ES-I3 (cell line): ENCODE measurements at regions not wholly inside any gene's neighbourhood (a gene's known extent, or its start where the extent isn't known, plus 50 kb on each side); places are given as distances from the start of the nearest gene placed in this dataset.
"Not testable (repeated sequence)": the region's sequence is repeated elsewhere in the genome, so short reads cannot be mapped to it uniquely, and the experiment has no call there.

Experiments used
- H3K36me3 ChIP-seq: 2 replicates; pipeline ENCODE4 v1.6.1; 2013; ENCODE audit warnings: mild to moderate bottlenecking, low read length, control low read depth, moderate library complexity; ENCODE audit not compliant: insufficient read depth
- H3K4me1 ChIP-seq: 2 replicates; pipeline ENCODE4 v1.6.1; 2013; ENCODE audit warnings: mild to moderate bottlenecking, control low read depth, low read length; ENCODE audit not compliant: insufficient read depth
- H3K9ac ChIP-seq: 2 replicates; pipeline ENCODE4 v1.6.1; 2013; ENCODE audit warnings: low read depth, mild to moderate bottlenecking, low read length, moderate library complexity
- H3K9me3 ChIP-seq: 2 replicates; pipeline ENCODE4 v1.6.1; 2013; ENCODE audit warnings: mild to moderate bottlenecking, low read length, moderate library complexity; ENCODE audit not compliant: control insufficient read depth, insufficient read depth

- Histone ChIP-seq H3K9me3 (no peaks in the 10 kb centered on the region), H3K4me1 (peaks cover 2% of the 10 kb centered on the region; the same call in 1 of the 2 replicates), H3K36me3 (no peaks in the 10 kb centered on the region), H3K9ac (no peak overlapping the region)
These were observed 160.7 kb downstream of the MEX3B start for GRCh38 chr15:81885135-81885534.

GRCh38 chr15:81882504-81882903, 163.3 kb downstream of the MEX3B start:
- Histone ChIP-seq H3K4me1 (peaks cover 6% of the 10 kb centered on the region; the same call in 1 of the 2 replicates), H3K9ac (no peak overlapping the region), H3K36me3 (no peaks in the 10 kb centered on the region), H3K9me3 (no peaks in the 10 kb centered on the region)

- H3K4me1 ChIP-seq = peaks cover 6% of the 10 kb centered on the region; the same call in 1 of the 2 replicates
- H3K36me3 ChIP-seq = no peaks in the 10 kb centered on the region
- H3K9ac ChIP-seq = no peak overlapping the region
- no peaks in the 10 kb centered on the region for H3K9me3 ChIP-seq
These were observed 165.0 kb downstream of the MEX3B start for GRCh38 chr15:81880833-81881232.

GRCh38 chr15:81880314-81880713, 165.5 kb downstream of the MEX3B start:
- Histone ChIP-seq H3K9me3 (no peaks in the 10 kb centered on the region), H3K9ac (no peak overlapping the region), H3K36me3 (no peaks in the 10 kb centered on the region), H3K4me1 (peaks cover 6% of the 10 kb centered on the region; the same call in 1 of the 2 replicates)

- not testable (repeated sequence) for H3K9ac ChIP-seq, H3K9me3 ChIP-seq, H3K36me3 ChIP-seq, H3K4me1 ChIP-seq
These were observed 170.1 kb downstream of the MEX3B start for GRCh38 chr15:81875717-81876116.

- peak overlapping the region; percentile 99 for H3K9ac ChIP-seq
- H3K4me1 ChIP-seq, H3K36me3 ChIP-seq, H3K9me3 ChIP-seq: not testable (repeated sequence)
These were observed 175.1 kb downstream of the MEX3B start for GRCh38 chr15:81870746-81871106.

- H3K4me1 ChIP-seq = not testable (repeated sequence)
- peak overlapping the region; percentile 99 for H3K9ac ChIP-seq
These were observed 175.6 kb downstream of the MEX3B start for GRCh38 chr15:81870062-81870745.

GRCh38 chr15:81869161-81869954, 176.5 kb downstream of the MEX3B start:
- Histone ChIP-seq H3K4me1 (no peaks in the 10 kb centered on the region; the same call in 1 of the 2 replicates), H3K9ac (peak overlapping the region; percentile 99; the same call in 1 of the 2 replicates), H3K36me3 (no peaks in the 10 kb centered on the region), H3K9me3 (no peaks in the 10 kb centered on the region)

More at GRCh38 chr15:81870062-81870745, 175.6 kb downstream of the MEX3B start:
- not testable (repeated sequence) for H3K36me3 ChIP-seq, H3K9me3 ChIP-seq

GRCh38 chr15:81865850-81866537, 179.8 kb downstream of the MEX3B start:
- H3K36me3 ChIP-seq = no peaks in the 10 kb centered on the region
- no peak overlapping the region for H3K9ac ChIP-seq
- H3K9me3 ChIP-seq = no peaks in the 10 kb centered on the region
- no peaks in the 10 kb centered on the region; the same call in 1 of the 2 replicates for H3K4me1 ChIP-seq

GRCh38 chr15:81863162-81863561, 182.7 kb downstream of the MEX3B start:
- Histone ChIP-seq H3K9me3 (no peaks in the 10 kb centered on the region), H3K4me1 (no peaks in the 10 kb centered on the region), H3K9ac (no peak overlapping the region), H3K36me3 (no peaks in the 10 kb centered on the region)

GRCh38 chr15:81859737-81860516, 185.9 kb downstream of the MEX3B start:
- Histone ChIP-seq H3K36me3 (no peaks in the 10 kb centered on the region; the same call in 1 of the 2 replicates), H3K4me1 (no peaks in the 10 kb centered on the region), H3K9me3 (no peaks in the 10 kb centered on the region), H3K9ac (no peak overlapping the region)

GRCh38 chr15:81858586-81858985, 187.2 kb downstream of the MEX3B start:
- H3K36me3 ChIP-seq = no peaks in the 10 kb centered on the region; the same call in 1 of the 2 replicates
- no peaks in the 10 kb centered on the region for H3K9me3 ChIP-seq
- H3K4me1 ChIP-seq = no peaks in the 10 kb centered on the region
- H3K9ac ChIP-seq = no peak overlapping the region

GRCh38 chr15:81858136-81858535, 187.7 kb downstream of the MEX3B start:
- Histone ChIP-seq H3K9ac (no peak overlapping the region), H3K4me1 (no peaks in the 10 kb centered on the region), H3K9me3 (no peaks in the 10 kb centered on the region), H3K36me3 (no peaks in the 10 kb centered on the region; the same call in 1 of the 2 replicates)

GRCh38 chr15:81856634-81857026, 189.2 kb downstream of the MEX3B start:
- H3K9ac ChIP-seq = no peak overlapping the region
- H3K9me3 ChIP-seq = no peaks in the 10 kb centered on the region
- no peaks in the 10 kb centered on the region; the same call in 1 of the 2 replicates for H3K36me3 ChIP-seq
- H3K4me1 ChIP-seq = no peaks in the 10 kb centered on the region
